ENCODE measurements at regions not wholly inside any gene's neighbourhood (a gene's known extent, or its start where the extent isn't known, plus 50 kb on each side); places are given as distances from the start of the nearest gene placed in this dataset.

- H3K27me3 ChIP-seq (ENCODE audit: control insufficient read depth in 2 of 2, insufficient read depth in 2 of 2, low read length in 2 of 2): no peaks in the 10 kb centered on the region
- no peak overlapping the region for H3K4me3 ChIP-seq (replicated peaks in 1 of 3; ENCODE audit: low read depth in 2 of 3, low read length in 3 of 3)
- Mint-ChIP-seq H3K4me1 (no peaks in the 10 kb centered on the region), H3K27ac (no peak overlapping the region), H3K36me3 (no peaks in the 10 kb centered on the region), H3K9me3 (peaks cover 0 to 12% (median 1%) of the 10 kb centered on the region in 7 donors), H3K27me3 (ENCODE audit: low read depth in 3 of 3) (peaks cover 0 to 4% (median 3%) of the 10 kb centered on the region in 3 donors), H3K4me3 (no peak overlapping the region)
- no peak overlapping the region for H3K27ac ChIP-seq (ENCODE audit: low read depth in 1 of 2, low read length in 2 of 2)
- no peaks in the 10 kb centered on the region for H4K20me1 ChIP-seq (ENCODE audit: insufficient read depth, low read length)
- no peak for DNase-seq
- WGBS (ENCODE audit: insufficient coverage): no CpG with 5 or more reads among the region's 1 CpG
- intact Hi-C loops (cut with micrococcal nuclease): no loop called here
- H3K79me2 ChIP-seq (ENCODE audit: insufficient read depth, low read length): no peaks in the 10 kb centered on the region
- H2AFZ ChIP-seq (ENCODE audit: insufficient read depth, low read depth, low read length, poor library complexity, severe bottlenecking): no peak overlapping the region
- H3K4me2 ChIP-seq (replicated peaks; ENCODE audit: extremely low read depth, low read length, poor library complexity, severe bottlenecking): no peak overlapping the region
- H3K4me1 ChIP-seq (ENCODE audit: control insufficient read depth in 1 of 2, insufficient read depth in 2 of 2, low read length in 2 of 2): no peaks in the 10 kb centered on the region
- no peaks in the 10 kb centered on the region for H3K9me3 ChIP-seq (replicated peaks in 1 of 2; ENCODE audit: control insufficient read depth in 1 of 2, insufficient read depth in 1 of 2, low read length in 2 of 2)
- H3K36me3 ChIP-seq (replicated peaks in 1 of 2; ENCODE audit: control insufficient read depth in 1 of 2, insufficient read depth in 2 of 2, low read length in 2 of 2): no peaks in the 10 kb centered on the region
- no peak for TF ChIP-seq CTCF (IDR thresholded peaks at IDR 0.05)
- H3K9ac ChIP-seq (ENCODE audit: insufficient read depth, low read length, poor library complexity, severe bottlenecking): no peak overlapping the region
Measured at GRCh38 chr11:15728207-15728606, 613.5 kb downstream of the INSC start.

GRCh38 chr11:15730263-15730994 is 615.7 kb downstream of the INSC start:
- H3K79me2 ChIP-seq (ENCODE audit: insufficient read depth, low read length): no peaks in the 10 kb centered on the region
- H3K4me2 ChIP-seq (replicated peaks; ENCODE audit: extremely low read depth, low read length, poor library complexity, severe bottlenecking): no peak overlapping the region
- TF ChIP-seq CTCF (IDR thresholded peaks at IDR 0.05): no peak
- H3K9me3 ChIP-seq (replicated peaks in 1 of 2; ENCODE audit: control insufficient read depth in 1 of 2, insufficient read depth in 1 of 2, low read length in 2 of 2): no peaks in the 10 kb centered on the region
- H2AFZ ChIP-seq (ENCODE audit: insufficient read depth, low read depth, low read length, poor library complexity, severe bottlenecking): no peak overlapping the region
- no peak overlapping the region for H3K27ac ChIP-seq (ENCODE audit: low read depth in 1 of 2, low read length in 2 of 2)
- intact Hi-C loops (cut with micrococcal nuclease): no loop called here
- H3K9ac ChIP-seq (ENCODE audit: insufficient read depth, low read length, poor library complexity, severe bottlenecking): no peak overlapping the region
- Mint-ChIP-seq H3K27me3 (ENCODE audit: low read depth in 3 of 3) (peaks cover 1 to 3% (median 3%) of the 10 kb centered on the region in 3 donors), H3K4me1 (no peaks in the 10 kb centered on the region), H3K27ac (no peak overlapping the region), H3K4me3 (no peak overlapping the region), H3K9me3 (peaks cover 0 to 9% (median 1%) of the 10 kb centered on the region in 7 donors), H3K36me3 (no peaks in the 10 kb centered on the region)
- no peak for DNase-seq
- 63% methylated on average over 3 of the region's 6 CpGs for WGBS (ENCODE audit: insufficient coverage)
- H4K20me1 ChIP-seq (ENCODE audit: insufficient read depth, low read length): no peaks in the 10 kb centered on the region
- no peaks in the 10 kb centered on the region for H3K4me1 ChIP-seq (ENCODE audit: control insufficient read depth in 1 of 2, insufficient read depth in 2 of 2, low read length in 2 of 2)
- H3K4me3 ChIP-seq (replicated peaks in 1 of 3; ENCODE audit: low read depth in 2 of 3, low read length in 3 of 3): no peak overlapping the region
- no peaks in the 10 kb centered on the region for H3K36me3 ChIP-seq (replicated peaks in 1 of 2; ENCODE audit: control insufficient read depth in 1 of 2, insufficient read depth in 2 of 2, low read length in 2 of 2)
- no peaks in the 10 kb centered on the region for H3K27me3 ChIP-seq (ENCODE audit: control insufficient read depth in 2 of 2, insufficient read depth in 2 of 2, low read length in 2 of 2)
